Nucleus accumbens (tissue), 56 donors: ENCODE measurements at regions not wholly inside any gene's neighbourhood (a gene's known extent, or its start where the extent isn't known, plus 50 kb on each side); places are given as distances from the start of the nearest gene placed in this dataset.

Source experiments
- DNase-seq, 56 donors: peaks; one replicate each; lab custom pipeline; 2025; lab: John Stamatoyannopoulos, UW

GRCh38 chr12:62998454-62998853 is 63.5 kb upstream of the PPM1H start:
- no peak for DNase-seq

- DNase-seq = no peak
These were observed 60.1 kb upstream of the PPM1H start for GRCh38 chr12:62995097-62995496.

DNA sequence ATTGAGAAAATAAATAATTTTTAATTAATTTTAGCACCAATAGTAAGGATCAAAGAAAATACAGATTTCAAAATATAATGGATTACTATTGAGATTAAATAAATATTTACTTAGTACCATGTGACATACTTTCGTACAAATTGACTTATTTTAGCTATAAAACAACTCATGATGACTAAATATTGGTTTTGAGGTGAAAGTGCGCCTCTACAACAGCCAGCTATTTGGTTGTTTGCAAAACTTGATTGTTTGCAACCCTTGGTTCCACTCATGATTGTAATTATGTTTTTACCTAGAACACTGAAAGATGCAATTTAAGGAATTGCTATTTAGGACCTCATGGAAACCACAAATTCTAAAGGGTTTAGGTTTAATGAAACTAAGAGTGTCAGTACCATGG is 51.9 kb upstream of the PPM1H start:
- DNase-seq = no peak
